A549 (cell line): ENCODE measurements at regions not wholly inside any gene's neighbourhood (a gene's known extent, or its start where the extent isn't known, plus 50 kb on each side); places are given as distances from the start of the nearest gene placed in this dataset.

ENCODE experiments used
- ATAC-seq, 2 experiments: fragments of 200-7000 bp in 1 of 2; fragments of >200 bp in 1 of 2; cut with Nextera tagmentation in 1 of 2; cut with Tn5 transposase in 1 of 2; 3 replicates each; pipeline versions ENCODE4 v1.8.0 to v1.9.1; 2018 to 2020; ENCODE audit warnings: mild to moderate bottlenecking in 1 of 2, moderate library complexity in 1 of 2
- CTCF ChIA-PET: fragments of 300-600 bp; sonication (Branson Sonifier 250); formaldehyde crosslinking; extraction: SDS; loops from one replicate; lab custom pipeline; 2021; ENCODE audit warnings: antibody characterized with exemption, inconsistent platforms; lab: Yijun Ruan, JAX
- POLR2A ChIA-PET: fragments of 350-600 bp; formaldehyde crosslinking; extraction: SDS; loops from one replicate; lab custom pipeline; 2021; ENCODE audit warnings: antibody characterized with exemption, inconsistent platforms; lab: Yijun Ruan, JAX
- DNase-seq, 2 experiments: peaks; one replicate each; pipeline versions ENCODE4 v3.0.0 to v3.0.0-alpha.2; 2011 to 2016; ENCODE audit warnings: low read depth in 1 of 2, low spot score in 1 of 2
- FAIRE-seq: peaks from 2 replicates; lab custom pipeline; 2011; peaks lifted over from hg19 to GRCh38; lab: Jason Lieb, UNC
- H3K27ac ChIP-seq, 2 experiments: fragments of >200 bp; sonication (Bioruptor Twin); formaldehyde crosslinking; 3 replicates each; pipeline ENCODE4 v1.5.1; 2016 to 2017
- H3K4me1 ChIP-seq: fragments of >200 bp; sonication (Bioruptor Twin); formaldehyde crosslinking; 3 replicates; pipeline ENCODE4 v1.6.1; 2016
- H3K4me2 ChIP-seq: fragments of >200 bp; sonication (Bioruptor Twin); formaldehyde crosslinking; 3 replicates; pipeline ENCODE4 v1.6.1; 2016
- H3K4me3 ChIP-seq: fragments of >200 bp; sonication (Bioruptor Twin); formaldehyde crosslinking; 3 replicates; pipeline ENCODE4 v1.5.1; 2016
- H3K9me3 ChIP-seq: fragments of >200 bp; sonication (Bioruptor Twin); formaldehyde crosslinking; 3 replicates; pipeline ENCODE4 v1.6.1; 2016
- BHLHE40 ChIP-seq: IDR thresholded peaks from 2 replicates; pipeline ENCODE4 v1.6.1; 2012; ENCODE audit warnings: low read depth, low read length, inconsistent platforms
- CBX8 ChIP-seq: fragments of 200-600 bp; sonication (generic); IDR thresholded peaks from 2 replicates; pipeline ENCODE4 v1.6.1; 2016
- CEBPB ChIP-seq, 2 experiments: fragments of >200 bp in 1 of 2; sonication (Bioruptor Twin) in 1 of 2; formaldehyde crosslinking in 1 of 2; IDR thresholded peaks; 2 replicates each; pipeline ENCODE4 v1.6.1; 2012 to 2016
- CHD2 ChIP-seq: fragments of 150-350 bp; IDR thresholded peaks from 2 replicates; pipeline ENCODE4 v1.6.1; 2014; ENCODE audit warnings: low read length; ENCODE audit not compliant: partially characterized antibody
- EHMT2 ChIP-seq: fragments of 200-600 bp; sonication (generic); IDR thresholded peaks from 2 replicates; pipeline ENCODE4 v1.6.1; 2016; ENCODE audit warnings: antibody characterized with exemption, low read depth, mild to moderate bottlenecking, moderate library complexity
- ESRRA ChIP-seq: fragments of 150-350 bp; IDR thresholded peaks from 2 replicates; pipeline ENCODE4 v1.6.1; 2014; ENCODE audit warnings: mild to moderate bottlenecking, low read length, borderline replicate concordance
- FOSB ChIP-seq: fragments of 250-450 bp; sonication (Bioruptor Pico); IDR thresholded peaks from 2 replicates; pipeline ENCODE4 v1.5.0; 2020; ENCODE audit warnings: mild to moderate bottlenecking, moderate library complexity
- FOSL2 ChIP-seq, 2 experiments: fragments of 450-650 bp in 1 of 2; fragments of >200 bp in 1 of 2; sonication (Bioruptor Twin) in 1 of 2; formaldehyde crosslinking; IDR thresholded peaks; 2 replicates each; pipeline versions ENCODE4 v1.5.0 to v1.6.1; 2016 to 2020; ENCODE audit warnings: mild to moderate bottlenecking in 1 of 2, moderate library complexity in 1 of 2
- FOXS1 ChIP-seq: fragments of 250-450 bp; sonication (Bioruptor Pico); IDR thresholded peaks from 2 replicates; pipeline ENCODE4 v1.5.0; 2020; ENCODE audit warnings: mild to moderate bottlenecking, moderate library complexity
- KDM5A ChIP-seq: fragments of 200-600 bp; sonication (generic); IDR thresholded peaks from 2 replicates; pipeline ENCODE4 v1.6.1; 2016; ENCODE audit warnings: antibody characterized with exemption, mild to moderate bottlenecking
- MAFK ChIP-seq: fragments of 450-650 bp; IDR thresholded peaks from 2 replicates; pipeline ENCODE4 v1.6.1; 2014; ENCODE audit not compliant: partially characterized antibody
- NFE2L2 ChIP-seq: fragments of 150-350 bp; conservative IDR thresholded peaks from 2 replicates; pipeline ENCODE4 v1.6.1; 2014; ENCODE audit warnings: low read length
- NPAS2 ChIP-seq: fragments of 250-450 bp; sonication (Bioruptor Pico); IDR thresholded peaks from 2 replicates; pipeline ENCODE4 v1.8.0; 2022; ENCODE audit warnings: mild to moderate bottlenecking, moderate library complexity, borderline replicate concordance
- NR3C1 ChIP-seq: fragments of >200 bp; sonication (Bioruptor Twin); formaldehyde crosslinking; IDR thresholded peaks from 3 replicates; pipeline ENCODE4 v1.6.1; 2017
- POLR2AphosphoS2 ChIP-seq: conservative IDR thresholded peaks from 2 replicates; pipeline ENCODE4 v1.6.1; 2012; ENCODE audit warnings: low read length, improper control_type of control experiment, inconsistent platforms
- RARB ChIP-seq: fragments of 250-450 bp; sonication (Bioruptor Pico); IDR thresholded peaks from 2 replicates; pipeline ENCODE4 v1.8.0; 2021; ENCODE audit warnings: mild to moderate bottlenecking, moderate library complexity
- RCOR1 ChIP-seq: fragments of 150-350 bp; IDR thresholded peaks from 2 replicates; pipeline ENCODE4 v1.6.1; 2014; ENCODE audit warnings: antibody characterized with exemption, low read length, low read depth
- RNF2 ChIP-seq: fragments of 200-600 bp; sonication (generic); IDR thresholded peaks from 2 replicates; pipeline ENCODE4 v1.6.1; 2016; ENCODE audit warnings: low read depth, mild to moderate bottlenecking, antibody characterized with exemption, moderate library complexity, borderline replicate concordance
- SREBF2 ChIP-seq: fragments of 450-650 bp; IDR thresholded peaks from 2 replicates; pipeline ENCODE4 v1.6.1; 2014; ENCODE audit warnings: mild to moderate bottlenecking, moderate library complexity
- TFCP2L1 ChIP-seq: fragments of 250-450 bp; sonication (Bioruptor Pico); IDR thresholded peaks from 2 replicates; pipeline ENCODE4 v1.5.0; 2021; ENCODE audit warnings: mild to moderate bottlenecking
- TP53 ChIP-seq: fragments of 250-450 bp; sonication (Bioruptor Pico); IDR thresholded peaks from 2 replicates; pipeline ENCODE4 v1.5.0; 2021; ENCODE audit warnings: mild to moderate bottlenecking, moderate library complexity
- ZNF302 ChIP-seq: fragments of 250-450 bp; sonication (Bioruptor Pico); IDR thresholded peaks from 2 replicates; pipeline ENCODE4 v1.9.0; 2021; ENCODE audit warnings: inconsistent platforms, mild to moderate bottlenecking, moderate library complexity
- WGBS: methylation state at CpG from one replicate; pipeline ENCODE4 v1.1.6; 2017; ENCODE audit errors: missing lambda C conversion rate; 5-methylcytosine and 5-hydroxymethylcytosine counted together
- TF ChIP-seq, protein P1 (sequence below): IDR thresholded peaks from 2 replicates; pipeline ENCODE4 v1.6.1; 2012
- TF ChIP-seq, protein P2 (sequence below): fragments of 150-350 bp; IDR thresholded peaks from 2 replicates; pipeline ENCODE4 v1.6.1; 2014; ENCODE audit warnings: low read depth, mild to moderate bottlenecking, low read length
- TF ChIP-seq, protein P3 (sequence below): IDR thresholded peaks from 2 replicates; pipeline ENCODE4 v1.6.1; 2012; ENCODE audit warnings: low read depth, borderline replicate concordance

DNA sequence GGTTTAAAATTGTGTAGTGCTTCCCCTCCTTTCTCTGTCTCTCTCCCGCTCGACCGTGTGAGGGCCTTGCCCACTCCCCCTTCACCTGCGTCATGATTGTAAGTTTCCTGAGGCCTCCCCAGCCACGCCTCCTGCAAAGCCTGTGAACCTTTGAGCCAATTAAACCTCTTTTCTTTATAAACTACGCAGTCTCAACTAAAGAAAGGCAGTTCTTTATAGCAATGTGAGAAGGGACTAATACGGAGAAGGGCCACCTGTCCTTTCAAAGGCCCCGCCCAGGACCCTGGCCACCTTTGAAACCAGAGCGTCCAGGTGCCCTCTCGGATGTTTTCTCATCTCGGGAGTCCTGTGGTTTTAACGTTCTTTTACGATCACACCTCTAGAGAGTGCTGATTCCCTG lies 741.5 kb downstream of the BRD1 start:
- DNase-seq (no peak), ATAC-seq (no peak), FAIRE-seq (no peak)
- TF ChIP-seq CEBPB (IDR thresholded peaks at IDR 0.05) (no peak), POLR2AphosphoS2 (no peak), TFCP2L1 (CRISPR knock-in tag) (no peak), CBX8 (no peak), NR3C1 (no peak), FOXS1 (CRISPR knock-in tag) (no peak), CHD2 (no peak), NPAS2 (CRISPR knock-in tag) (no peak), RCOR1 (no peak), RNF2 (no peak), FOSB (CRISPR knock-in tag) (no peak)
- TF ChIP-seq, protein P1, sequence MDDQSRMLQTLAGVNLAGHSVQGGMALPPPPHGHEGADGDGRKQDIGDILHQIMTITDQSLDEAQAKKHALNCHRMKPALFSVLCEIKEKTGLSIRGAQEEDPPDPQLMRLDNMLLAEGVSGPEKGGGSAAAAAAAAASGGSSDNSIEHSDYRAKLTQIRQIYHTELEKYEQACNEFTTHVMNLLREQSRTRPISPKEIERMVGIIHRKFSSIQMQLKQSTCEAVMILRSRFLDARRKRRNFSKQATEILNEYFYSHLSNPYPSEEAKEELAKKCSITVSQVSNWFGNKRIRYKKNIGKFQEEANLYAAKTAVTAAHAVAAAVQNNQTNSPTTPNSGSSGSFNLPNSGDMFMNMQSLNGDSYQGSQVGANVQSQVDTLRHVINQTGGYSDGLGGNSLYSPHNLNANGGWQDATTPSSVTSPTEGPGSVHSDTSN: no peak
- TF ChIP-seq, protein P2, sequence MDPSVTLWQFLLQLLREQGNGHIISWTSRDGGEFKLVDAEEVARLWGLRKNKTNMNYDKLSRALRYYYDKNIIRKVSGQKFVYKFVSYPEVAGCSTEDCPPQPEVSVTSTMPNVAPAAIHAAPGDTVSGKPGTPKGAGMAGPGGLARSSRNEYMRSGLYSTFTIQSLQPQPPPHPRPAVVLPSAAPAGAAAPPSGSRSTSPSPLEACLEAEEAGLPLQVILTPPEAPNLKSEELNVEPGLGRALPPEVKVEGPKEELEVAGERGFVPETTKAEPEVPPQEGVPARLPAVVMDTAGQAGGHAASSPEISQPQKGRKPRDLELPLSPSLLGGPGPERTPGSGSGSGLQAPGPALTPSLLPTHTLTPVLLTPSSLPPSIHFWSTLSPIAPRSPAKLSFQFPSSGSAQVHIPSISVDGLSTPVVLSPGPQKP: no peak
- 0 out of 3 replicates have a peak, but pooled peaks cover 3% of the 10 kb centered on the region for H3K4me1 ChIP-seq
- no peak overlapping the region for H3K27ac ChIP-seq
- POLR2A ChIA-PET: no interaction called here
- no peak overlapping the region for H3K4me2 ChIP-seq
- 78% methylated on average over 13 of the region's 13 CpGs for WGBS
- CTCF ChIA-PET: interaction anchor here (1.0 kb wide), 1 partner anchor 20 kb away, joined by 3 read pairs; no protein-coding TSS in a partner anchor
- no peak overlapping the region for H3K4me3 ChIP-seq
- no peaks in the 10 kb centered on the region for H3K9me3 ChIP-seq

DNA sequence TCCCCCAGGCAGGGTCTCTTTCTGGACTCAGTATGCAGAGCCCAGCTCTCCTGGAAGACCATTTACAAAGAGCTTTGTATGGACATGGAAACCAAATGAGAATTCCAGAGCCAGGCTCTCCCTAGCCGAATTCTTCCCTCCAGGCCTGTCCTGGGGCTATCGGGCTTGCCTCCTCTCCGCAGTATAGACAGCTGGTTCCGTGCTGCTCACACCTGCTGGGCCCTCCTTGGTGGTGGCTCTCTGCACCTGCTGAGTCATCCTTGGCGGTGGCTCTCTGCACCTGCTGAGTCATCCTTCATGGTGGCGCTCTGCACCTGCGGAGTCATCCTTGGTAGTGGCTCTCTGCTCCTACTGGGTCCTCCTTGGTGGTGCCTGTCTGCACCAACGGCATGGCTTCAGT lies 743.5 kb downstream of the BRD1 start:
- DNase-seq: peak in 1 of 2 experiments; percentile 21
- no peak for FAIRE-seq
- CTCF ChIA-PET: no interaction called here
- H3K4me2 ChIP-seq: no peak overlapping the region
- WGBS: 47% methylated on average over 2 of the region's 8 CpGs
- H3K4me3 ChIP-seq: no peak overlapping the region
- H3K4me1 ChIP-seq: 0 out of 3 replicates have a peak, but pooled peaks cover 3% of the 10 kb centered on the region
- no peaks in the 10 kb centered on the region for H3K9me3 ChIP-seq
- TF ChIP-seq FOXS1 (CRISPR knock-in tag) (no peak), MAFK (peak; percentile 75), BHLHE40 (no peak), KDM5A (no peak), NFE2L2 (peak; percentile 46; the same call in 1 of the 2 replicates), ZNF302 (CRISPR knock-in tag) (no peak)
- TF ChIP-seq, protein P2: no peak
- TF ChIP-seq, all 56 proteins: peak for 2
- no peak for ATAC-seq
- POLR2A ChIA-PET: no interaction called here
- peak overlapping the region in 1 of 2 experiments; percentile 45; a peak in 2 of 6 replicates for H3K27ac ChIP-seq

DNA sequence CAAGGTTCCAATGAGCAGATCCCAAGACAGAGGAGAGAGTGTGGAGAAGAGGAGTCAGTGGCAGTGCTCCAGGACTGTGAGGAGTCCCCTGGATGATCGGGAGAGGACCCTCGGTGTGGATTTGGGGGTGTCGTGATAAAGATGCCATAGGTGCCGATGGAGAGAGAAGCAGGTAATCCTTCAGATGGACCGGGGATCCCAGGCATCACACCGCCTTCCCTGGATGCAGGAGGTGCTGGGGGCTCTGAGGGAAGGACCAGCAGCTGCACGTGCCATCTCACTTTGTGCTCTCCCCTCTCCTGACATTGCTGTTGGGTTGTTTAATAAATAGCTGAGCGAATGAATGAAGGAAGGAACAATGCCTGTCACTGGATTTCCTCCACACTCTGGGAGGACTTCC lies 744.1 kb downstream of the BRD1 start:
- H3K27ac ChIP-seq: no peak overlapping the region; a peak in 1 of 6 replicates
- H3K4me2 ChIP-seq: no peak overlapping the region
- CTCF ChIA-PET: no interaction called here
- ATAC-seq (no peak), DNase-seq (no peak), FAIRE-seq (no peak)
- POLR2A ChIA-PET: no interaction called here
- 75% methylated on average over 8 of the region's 8 CpGs for WGBS
- no peaks in the 10 kb centered on the region for H3K9me3 ChIP-seq
- no peak overlapping the region for H3K4me3 ChIP-seq
- H3K4me1 ChIP-seq: 0 out of 3 replicates have a peak, but pooled peaks cover 3% of the 10 kb centered on the region
- TF ChIP-seq EHMT2 (no peak), SREBF2 (no peak), RCOR1 (no peak), CEBPB (IDR thresholded peaks at IDR 0.05) (no peak), TP53 (CRISPR knock-in tag) (no peak), POLR2AphosphoS2 (no peak), ZNF302 (CRISPR knock-in tag) (no peak), RARB (no peak), ESRRA (no peak), FOSL2 (IDR thresholded peaks at IDR 0.05) (no peak), FOSL2 (CRISPR knock-in tag; IDR thresholded peaks at IDR 0.05) (no peak)
- TF ChIP-seq, protein P3, sequence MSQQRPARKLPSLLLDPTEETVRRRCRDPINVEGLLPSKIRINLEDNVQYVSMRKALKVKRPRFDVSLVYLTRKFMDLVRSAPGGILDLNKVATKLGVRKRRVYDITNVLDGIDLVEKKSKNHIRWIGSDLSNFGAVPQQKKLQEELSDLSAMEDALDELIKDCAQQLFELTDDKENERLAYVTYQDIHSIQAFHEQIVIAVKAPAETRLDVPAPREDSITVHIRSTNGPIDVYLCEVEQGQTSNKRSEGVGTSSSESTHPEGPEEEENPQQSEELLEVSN: no peak
